HCT116 (cell line): ENCODE measurements at regions not wholly inside any gene's neighbourhood (a gene's known extent, or its start where the extent isn't known, plus 50 kb on each side); places are given as distances from the start of the nearest gene placed in this dataset.

Experiments used
- ATF3 ChIP-seq: IDR thresholded peaks from 2 replicates; pipeline ENCODE4 v1.6.1; 2012
- CTCF ChIP-seq, 3 experiments: fragments of 200-600 bp in 1 of 3; sonication (generic) in 1 of 3; IDR thresholded peaks in 2 of 3; conservative IDR thresholded peaks in 1 of 3; 2 replicates each; pipeline ENCODE4 v1.5.1; 2012 to 2017; ENCODE audit warnings: low read depth in 2 of 3, low read length in 2 of 3, antibody characterized with exemption in 1 of 3, borderline replicate concordance in 1 of 3, control low read depth in 1 of 3, mild to moderate bottlenecking in 1 of 3, mixed read lengths in 1 of 3, mixed run types in 1 of 3, moderate library complexity in 1 of 3; ENCODE audit not compliant: insufficient read depth in 1 of 3
- EGR1 ChIP-seq: IDR thresholded peaks from 2 replicates; pipeline ENCODE4 v1.6.1; 2012; ENCODE audit warnings: low read depth
- MAX ChIP-seq: IDR thresholded peaks from 2 replicates; pipeline ENCODE4 v1.6.1; 2012
- POLR2A ChIP-seq: IDR thresholded peaks from 2 replicates; pipeline ENCODE4 v1.7.0; 2011; ENCODE audit warnings: borderline replicate concordance; ENCODE audit not compliant: insufficient read depth, insufficient read length; ENCODE audit errors: extremely low read depth
- POLR2AphosphoS5 ChIP-seq: IDR thresholded peaks from 2 replicates; pipeline ENCODE4 v1.6.1; 2011; ENCODE audit warnings: mild to moderate bottlenecking, low read depth, low read length, moderate library complexity
- SP1 ChIP-seq: IDR thresholded peaks from 2 replicates; pipeline ENCODE4 v1.6.1; 2012; ENCODE audit warnings: low read depth

- TF ChIP-seq CTCF (IDR thresholded peaks at IDR 0.05 in 2 of 3, conservative IDR thresholded peaks at IDR 0.05 in 1 of 3; ENCODE audit: borderline replicate concordance in 1 of 3, insufficient read depth in 1 of 3, low read depth in 2 of 3, low read length in 2 of 3) (no peak), SP1 (no peak), ATF3 (no peak), POLR2A (no peak), MAX (no peak), POLR2AphosphoS5 (no peak), EGR1 (no peak)
Measured at GRCh38 chr15:95429345-95429744, 901.2 kb upstream of the NR2F2 start.
